ENCODE measurements at regions not wholly inside any gene's neighbourhood (a gene's known extent, or its start where the extent isn't known, plus 50 kb on each side); places are given as distances from the start of the nearest gene placed in this dataset.

GRCh38 chr1:56416495-56416894 lies 162.9 kb downstream of the PLPP3 start:
- BruUV-seq (replicated peaks) = no TSS peak
- no peak overlapping the region for H2AFZ ChIP-seq (ENCODE audit: low read length)
- H3K4me1 ChIP-seq (ENCODE audit: insufficient read depth, low read length) = peaks cover 34% of the 10 kb centered on the region
- ATAC-seq (no peak), DNase-seq (peak; percentile 13)
- H3K79me2 ChIP-seq (ENCODE audit: low read length) = no peaks in the 10 kb centered on the region
- no peak overlapping the region for H3K4me3 ChIP-seq (ENCODE audit: low read length)
- H3K9me2 ChIP-seq (replicated peaks; ENCODE audit: low read length) = no peaks in the 10 kb centered on the region
- POLR2A ChIA-PET (ENCODE audit: unreplicated experiment) = no interaction called here
- H3K9me3 ChIP-seq (ENCODE audit: low read length) = no peaks in the 10 kb centered on the region
- CTCF ChIA-PET = no interaction called here
- intact Hi-C loops (cut with micrococcal nuclease) = no loop called here
- no peaks in the 10 kb centered on the region for H3F3A ChIP-seq (ENCODE audit: low read length, unreplicated experiment)
- no peak overlapping the region for H3K27ac ChIP-seq (ENCODE audit: low read length)
- H3K9ac ChIP-seq (ENCODE audit: low read length) = no peak overlapping the region
- H3K27me3 ChIP-seq (ENCODE audit: low read length) = no peaks in the 10 kb centered on the region
- H4K20me1 ChIP-seq (ENCODE audit: low read length) = no peaks in the 10 kb centered on the region
- no peaks in the 10 kb centered on the region for H3K36me3 ChIP-seq (ENCODE audit: low read depth, low read length)
- TF ChIP-seq EZH2 (IDR thresholded peaks at IDR 0.05; ENCODE audit: low read length, unreplicated experiment) (no peak), CTCF (conservative IDR thresholded peaks at IDR 0.05; ENCODE audit: low read depth, low read length) (no peak), EZH2phosphoT487 (IDR thresholded peaks at IDR 0.05; ENCODE audit: borderline replicate concordance, low read length) (no peak)
- H3K4me2 ChIP-seq (ENCODE audit: low read length) = no peak overlapping the region

GRCh38 chr1:56415720-56416119 lies 163.6 kb downstream of the PLPP3 start:
- DNase-seq (no peak), ATAC-seq (no peak)
- Histone ChIP-seq H3K4me3 (ENCODE audit: low read length) (no peak overlapping the region), H4K20me1 (ENCODE audit: low read length) (no peaks in the 10 kb centered on the region), H3K79me2 (ENCODE audit: low read length) (no peaks in the 10 kb centered on the region), H3K9me2 (replicated peaks; ENCODE audit: low read length) (no peaks in the 10 kb centered on the region), H3K9me3 (ENCODE audit: low read length) (no peaks in the 10 kb centered on the region), H3K36me3 (ENCODE audit: low read depth, low read length) (no peaks in the 10 kb centered on the region), H3K27ac (ENCODE audit: low read length) (peak overlapping the region; percentile 68), H2AFZ (ENCODE audit: low read length) (no peak overlapping the region), H3K27me3 (ENCODE audit: low read length) (no peaks in the 10 kb centered on the region), H3F3A (ENCODE audit: low read length, unreplicated experiment) (no peaks in the 10 kb centered on the region), H3K4me2 (ENCODE audit: low read length) (peak overlapping the region; percentile 50), H3K4me1 (ENCODE audit: insufficient read depth, low read length) (peaks cover 34% of the 10 kb centered on the region), H3K9ac (ENCODE audit: low read length) (no peak overlapping the region)
- ChIA-PET CTCF (no interaction called here), POLR2A (ENCODE audit: unreplicated experiment) (interaction anchor here (0.5 kb wide), 1 partner anchor 96 kb away, joined by 3 read pairs; no protein-coding TSS in a partner anchor)
- BruUV-seq (replicated peaks) = no TSS peak
- TF ChIP-seq CTCF (conservative IDR thresholded peaks at IDR 0.05; ENCODE audit: low read depth, low read length) = no peak
- TF ChIP-seq EZH2phosphoT487 (IDR thresholded peaks at IDR 0.05; ENCODE audit: borderline replicate concordance, low read length) = no peak
- TF ChIP-seq EZH2 (IDR thresholded peaks at IDR 0.05; ENCODE audit: low read length, unreplicated experiment) = no peak
- intact Hi-C loops (cut with micrococcal nuclease) = loop anchor here (2.0 kb wide), 1 partner anchor 163 kb away; the partner anchor contains the start of gene PLPP3

- intact Hi-C loops (cut with micrococcal nuclease) = loop anchor here (2.0 kb wide), 1 partner anchor 164 kb away; the partner anchor contains the start of gene PLPP3
- Histone ChIP-seq H3K9me3 (ENCODE audit: low read length) (no peaks in the 10 kb centered on the region), H3K27me3 (ENCODE audit: low read length) (no peaks in the 10 kb centered on the region), H3K9ac (ENCODE audit: low read length) (0 out of 2 replicates have a peak overlapping the region, but pooled peaks have one; percentile 3), H4K20me1 (ENCODE audit: low read length) (no peaks in the 10 kb centered on the region), H3K27ac (ENCODE audit: low read length) (peak overlapping the region; percentile 68), H3K4me2 (ENCODE audit: low read length) (peak overlapping the region; percentile 50), H2AFZ (ENCODE audit: low read length) (peak overlapping the region; percentile 14; the same call in 1 of the 2 replicates), H3K4me3 (ENCODE audit: low read length) (peak overlapping the region; percentile 7; the same call in 1 of the 2 replicates), H3K9me2 (replicated peaks; ENCODE audit: low read length) (no peaks in the 10 kb centered on the region), H3K36me3 (ENCODE audit: low read depth, low read length) (no peaks in the 10 kb centered on the region), H3K79me2 (ENCODE audit: low read length) (no peaks in the 10 kb centered on the region), H3F3A (ENCODE audit: low read length, unreplicated experiment) (no peaks in the 10 kb centered on the region), H3K4me1 (ENCODE audit: insufficient read depth, low read length) (peaks cover 34% of the 10 kb centered on the region)
- ATAC-seq (peak; percentile 25), DNase-seq (peak; percentile 38)
- no TSS peak for BruUV-seq (replicated peaks)
- CTCF ChIA-PET = interaction anchor here (1.2 kb wide), 1 partner anchor 28 kb away, joined by 4 read pairs; no protein-coding TSS in a partner anchor
- TF ChIP-seq EZH2 (IDR thresholded peaks at IDR 0.05; ENCODE audit: low read length, unreplicated experiment) = no peak
- TF ChIP-seq EZH2phosphoT487 (IDR thresholded peaks at IDR 0.05; ENCODE audit: borderline replicate concordance, low read length) = no peak
- TF ChIP-seq CTCF (conservative IDR thresholded peaks at IDR 0.05; ENCODE audit: low read depth, low read length) = no peak
- POLR2A ChIA-PET (ENCODE audit: unreplicated experiment) = interaction anchor here (0.6 kb wide), 1 partner anchor 10 kb away, joined by 4 read pairs; no protein-coding TSS in a partner anchor
Measured at GRCh38 chr1:56415258-56415657, 164.1 kb downstream of the PLPP3 start.
